H1 (cell line): ENCODE measurements at regions not wholly inside any gene's neighbourhood (a gene's known extent, or its start where the extent isn't known, plus 50 kb on each side); places are given as distances from the start of the nearest gene placed in this dataset.

Experiments used
- BACH1 ChIP-seq: IDR thresholded peaks from 2 replicates; pipeline ENCODE4 v1.6.1; 2012; ENCODE audit warnings: low read length, improper control_type of control experiment
- BRCA1 ChIP-seq: IDR thresholded peaks from 2 replicates; pipeline ENCODE4 v1.6.1; 2012; ENCODE audit warnings: low read depth, low read length, improper control_type of control experiment
- CTCF ChIP-seq, 3 experiments: IDR thresholded peaks; 1 replicate in 2 of 3; 2 replicates in 1 of 3; pipeline versions ENCODE4 v1.5.1 to v1.6.1; 2011; ENCODE audit warnings: low read length in 3 of 3, mild to moderate bottlenecking in 3 of 3, inconsistent platforms in 2 of 3, low read depth in 1 of 3, moderate library complexity in 1 of 3; ENCODE audit not compliant: insufficient read depth in 1 of 3; ENCODE audit errors: control extremely low read depth in 1 of 3
- E2F6 ChIP-seq: IDR thresholded peaks from 2 replicates; pipeline ENCODE4 v1.6.1; 2012; ENCODE audit warnings: inconsistent platforms
- POLR2A ChIP-seq, 2 experiments: IDR thresholded peaks; 1 replicate in 1 of 2; 2 replicates in 1 of 2; pipeline ENCODE4 v1.6.1; 2011; ENCODE audit warnings: low read depth in 2 of 2, low read length in 2 of 2, mild to moderate bottlenecking in 2 of 2; ENCODE audit errors: control extremely low read depth in 1 of 2
- RFX5 ChIP-seq: IDR thresholded peaks from 2 replicates; pipeline ENCODE4 v1.6.1; 2011; ENCODE audit warnings: low read depth, low read length, improper control_type of control experiment, borderline replicate concordance
- SP1 ChIP-seq: IDR thresholded peaks from 2 replicates; pipeline ENCODE4 v1.6.1; 2011; ENCODE audit warnings: low read depth, low read length
- SUZ12 ChIP-seq: fragments of 200-600 bp; sonication (generic); IDR thresholded peaks from 2 replicates; pipeline ENCODE4 v1.6.1; 2012; ENCODE audit warnings: mild to moderate bottlenecking, inconsistent platforms, low read length, moderate library complexity, mixed read lengths
- USF2 ChIP-seq: IDR thresholded peaks from 2 replicates; pipeline ENCODE4 v1.6.1; 2011; ENCODE audit warnings: low read length, improper control_type of control experiment

DNA sequence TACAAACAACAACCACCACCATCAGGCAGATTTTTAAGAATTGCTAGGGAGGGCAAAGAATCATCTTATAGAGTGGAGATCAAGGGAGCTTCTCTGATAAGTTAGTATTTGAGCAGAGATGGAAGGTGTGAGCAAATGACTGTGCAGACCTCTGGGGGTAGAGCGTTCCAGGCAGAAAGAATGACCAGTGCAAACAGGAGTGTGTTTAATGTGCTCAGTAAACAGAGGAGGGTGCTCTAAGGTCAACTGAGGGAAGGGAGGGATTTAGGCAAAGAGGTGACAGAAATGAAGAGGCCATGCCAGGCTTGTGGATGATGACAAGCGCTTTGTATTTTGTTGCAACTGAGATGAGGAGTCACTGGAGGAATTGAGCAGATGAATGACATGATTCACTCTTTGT lies 172.5 kb upstream of the GJB5 start:
- TF ChIP-seq CTCF (IDR thresholded peaks at IDR 0.05; ENCODE audit: control extremely low read depth in 1 of 3, insufficient read depth in 1 of 3, low read depth in 1 of 3, low read length in 3 of 3), result no peak
- no peak for TF ChIP-seq BRCA1
- no peak for TF ChIP-seq E2F6
- TF ChIP-seq USF2, result no peak
- no peak for TF ChIP-seq POLR2A (IDR thresholded peaks at IDR 0.05; ENCODE audit: control extremely low read depth in 1 of 2, low read depth in 2 of 2, low read length in 2 of 2)
- no peak for TF ChIP-seq SUZ12
- TF ChIP-seq BACH1, result no peak
- no peak for TF ChIP-seq RFX5
- no peak for TF ChIP-seq SP1
